Calu3 (cell line): ENCODE measurements at regions not wholly inside any gene's neighbourhood (a gene's known extent, or its start where the extent isn't known, plus 50 kb on each side); places are given as distances from the start of the nearest gene placed in this dataset.
"Not testable (repeated sequence)": the region's sequence is repeated elsewhere in the genome, so short reads cannot be mapped to it uniquely, and the experiment has no call there.

Source experiments
- BruUV-seq: library from RNA; stranded (reverse); fragments of 400-500 nt; replicated peaks from 2 replicates; lab custom pipeline; 2021; lab: Mats Ljungman, UMichigan
- CTCF ChIA-PET: fragments of 300-600 bp; sonication (Branson Sonifier 250); formaldehyde crosslinking; loops from one replicate; lab custom pipeline; 2022; ENCODE audit warnings: antibody characterized with exemption; lab: Charles Lee
- DNase-seq: peaks from one replicate; pipeline ENCODE4 v3.0.0; 2022
- H3K27ac Mint-ChIP-seq: one replicate; pipeline ENCODE4 v1.8.0; 2022; ENCODE audit warnings: mixed read lengths; ENCODE audit not compliant: unreplicated experiment
- H3K27me3 Mint-ChIP-seq: one replicate; pipeline ENCODE4 v1.8.0; 2022; ENCODE audit warnings: mixed read lengths; ENCODE audit not compliant: unreplicated experiment
- H3K36me3 Mint-ChIP-seq: one replicate; pipeline ENCODE4 v1.8.0; 2022; ENCODE audit warnings: mild to moderate bottlenecking, moderate library complexity, mixed read lengths; ENCODE audit not compliant: insufficient read depth, unreplicated experiment
- H3K4me1 Mint-ChIP-seq: one replicate; pipeline ENCODE4 v1.8.0; 2022; ENCODE audit warnings: mild to moderate bottlenecking, low read depth, mixed read lengths; ENCODE audit not compliant: unreplicated experiment
- H3K4me3 Mint-ChIP-seq: one replicate; pipeline ENCODE4 v1.8.0; 2022; ENCODE audit warnings: mild to moderate bottlenecking, low read depth, moderate library complexity, mixed read lengths; ENCODE audit not compliant: unreplicated experiment
- H3K9me3 Mint-ChIP-seq: one replicate; pipeline ENCODE4 v1.8.0; 2022; ENCODE audit warnings: low read depth, mixed read lengths; ENCODE audit not compliant: unreplicated experiment
- CTCF ChIP-seq: fragments of 200-600 bp; IDR thresholded peaks from one replicate; pipeline ENCODE4 v1.8.0; 2022; ENCODE audit warnings: antibody characterized with exemption; ENCODE audit not compliant: unreplicated experiment
- intact Hi-C: fragments of 100-400 bp; cut with micrococcal nuclease; formaldehyde crosslinking; loops from one replicate; pipeline ENCODE4 v1.10.0; 2022; ENCODE audit not compliant: unreplicated experiment

GRCh38 chr2:142398212-142398611 lies 267.4 kb upstream of the LRP1B start:
- no peak for DNase-seq
- no peaks in the 10 kb centered on the region for H3K4me1 Mint-ChIP-seq
- H3K36me3 Mint-ChIP-seq, result no peaks in the 10 kb centered on the region
- BruUV-seq, result no TSS peak
- H3K9me3 Mint-ChIP-seq, result peaks cover 14% of the 10 kb centered on the region
- CTCF ChIA-PET, result no interaction called here
- intact Hi-C loops, result no loop called here
- no peak for TF ChIP-seq CTCF
- no peaks in the 10 kb centered on the region for H3K27me3 Mint-ChIP-seq
- no peak overlapping the region for H3K4me3 Mint-ChIP-seq
- H3K27ac Mint-ChIP-seq, result no peak overlapping the region

GRCh38 chr2:142395291-142395690 lies 264.5 kb upstream of the LRP1B start:
- BruUV-seq, result no TSS peak
- TF ChIP-seq CTCF, result no peak
- Mint-ChIP-seq H3K4me1 (no peaks in the 10 kb centered on the region), H3K36me3 (no peaks in the 10 kb centered on the region), H3K27me3 (no peaks in the 10 kb centered on the region), H3K4me3 (no peak overlapping the region), H3K27ac (no peak overlapping the region), H3K9me3 (peaks cover 10% of the 10 kb centered on the region)
- CTCF ChIA-PET, result no interaction called here
- DNase-seq, result no peak
- intact Hi-C loops, result no loop called here

- no peak for TF ChIP-seq CTCF
- CTCF ChIA-PET, result interaction anchor here (0.6 kb wide), 1 partner anchor 152 kb away, joined by 6 read pairs; no protein-coding TSS in a partner anchor
- Mint-ChIP-seq H3K4me1 (no peaks in the 10 kb centered on the region), H3K9me3 (no peaks in the 10 kb centered on the region), H3K27me3 (no peaks in the 10 kb centered on the region), H3K4me3 (no peak overlapping the region), H3K27ac (no peak overlapping the region), H3K36me3 (no peaks in the 10 kb centered on the region)
- DNase-seq, result no peak
- intact Hi-C loops, result no loop called here
- BruUV-seq, result no TSS peak
These were observed 249.6 kb upstream of the LRP1B start for GRCh38 chr2:142380372-142380771.

GRCh38 chr2:142362069-142362468 lies 231.3 kb upstream of the LRP1B start:
- intact Hi-C loops, H3K4me3 Mint-ChIP-seq, DNase-seq, H3K36me3 Mint-ChIP-seq, H3K9me3 Mint-ChIP-seq, CTCF ChIA-PET, H3K27ac Mint-ChIP-seq, H3K27me3 Mint-ChIP-seq, BruUV-seq, H3K4me1 Mint-ChIP-seq: not testable (repeated sequence)

- no peaks in the 10 kb centered on the region for H3K27me3 Mint-ChIP-seq
- H3K36me3 Mint-ChIP-seq, result no peaks in the 10 kb centered on the region
- intact Hi-C loops, result no loop called here
- no peaks in the 10 kb centered on the region for H3K4me1 Mint-ChIP-seq
- no peak overlapping the region for H3K27ac Mint-ChIP-seq
- no peak for DNase-seq
- no TSS peak for BruUV-seq
- no peaks in the 10 kb centered on the region for H3K9me3 Mint-ChIP-seq
- no peak for TF ChIP-seq CTCF
- H3K4me3 Mint-ChIP-seq, result no peak overlapping the region
- CTCF ChIA-PET, result no interaction called here
These were observed 216.9 kb upstream of the LRP1B start for GRCh38 chr2:142347751-142348150.
